K562 (cell line): ENCODE measurements at regions not wholly inside any gene's neighbourhood (a gene's known extent, or its start where the extent isn't known, plus 50 kb on each side); places are given as distances from the start of the nearest gene placed in this dataset.

Experiments used
- ATAC-seq: fragments of 200-7000 bp; cut with Tn5 transposase; 3 replicates; pipeline ENCODE4 v1.9.1; 2020; ENCODE audit warnings: moderate library complexity
- BruUV-seq: library from RNA; stranded (reverse); fragments of 400-500 nt; replicated peaks from 2 replicates; lab custom pipeline; 2021; lab: Mats Ljungman, UMichigan
- CTCF ChIA-PET: fragments of 300-600 bp; formaldehyde crosslinking; extraction: SDS; loops from one replicate; lab custom pipeline; 2021; ENCODE audit warnings: low intra/inter-chr PET ratio; lab: Yijun Ruan, JAX
- POLR2A ChIA-PET: fragments of 300-600, 350-650 bp; sonication (Branson Sonifier 250); formaldehyde crosslinking; extraction: SDS; loops from one replicate; lab custom pipeline; 2021; ENCODE audit warnings: antibody characterized with exemption, inconsistent platforms; lab: Yijun Ruan, JAX
- DNase-seq, 4 experiments: peaks; one replicate each; pipeline versions ENCODE4 v3.0.0 to v3.0.0-alpha.2; 2011 to 2018; ENCODE audit warnings: low spot score in 3 of 4, mixed read lengths in 3 of 4; ENCODE audit errors: extremely low read depth in 1 of 4
- FAIRE-seq: peaks from 2 replicates; lab custom pipeline; 2011; peaks lifted over from hg19 to GRCh38; lab: Jason Lieb, UNC
- H2AFZ ChIP-seq: 2 replicates; pipeline ENCODE4 v1.6.0; 2011; ENCODE audit warnings: low read depth, low read length, control low read depth, inconsistent platforms
- H3K27ac ChIP-seq: fragments of 200-600 bp; 3 replicates; pipeline ENCODE4 v1.8.0; 2011; ENCODE audit warnings: low read depth, mild to moderate bottlenecking, control low read depth, inconsistent platforms, low read length, moderate library complexity, mixed read lengths; ENCODE audit errors: extremely low read depth
- H3K27me3 ChIP-seq, 2 experiments: fragments of 300-600 bp in 1 of 2; 2 replicates in 1 of 2; 3 replicates in 1 of 2; pipeline versions ENCODE4 v1.6.0 to v1.8.0; 2011; ENCODE audit warnings: inconsistent platforms in 2 of 2, low read length in 2 of 2, mild to moderate bottlenecking in 1 of 2, mixed read lengths in 1 of 2, moderate library complexity in 1 of 2; ENCODE audit not compliant: control insufficient read depth in 2 of 2, insufficient read depth in 2 of 2
- H3K36me3 ChIP-seq: fragments of 300-600 bp; 3 replicates; pipeline ENCODE4 v1.8.0; 2011; ENCODE audit warnings: mild to moderate bottlenecking, low read length, inconsistent platforms; ENCODE audit not compliant: control insufficient read depth, insufficient read depth
- H3K4me1 ChIP-seq, 2 experiments: fragments of 200-600 bp in 1 of 2; replicated peaks in 1 of 2; 2 replicates in 1 of 2; 3 replicates in 1 of 2; pipeline versions ENCODE4 v1.5.1 to v1.8.0; 2011; ENCODE audit warnings: inconsistent platforms in 2 of 2, low read length in 2 of 2, mild to moderate bottlenecking in 1 of 2, mixed read lengths in 1 of 2, moderate library complexity in 1 of 2; ENCODE audit not compliant: control insufficient read depth in 2 of 2, insufficient read depth in 2 of 2
- H3K4me2 ChIP-seq: 2 replicates; pipeline ENCODE4 v1.6.1; 2011; ENCODE audit warnings: low read length, control low read depth, inconsistent platforms, mixed read lengths; ENCODE audit not compliant: insufficient read depth
- H3K4me3 ChIP-seq: fragments of 200-600 bp; sonication (generic), shearing (Covaris generic); 2 replicates; pipeline ENCODE4 v1.5.1; 2016; ENCODE audit warnings: control low read depth, inconsistent platforms
- H3K79me2 ChIP-seq: fragments of 200-600 bp; 3 replicates; pipeline ENCODE4 v1.8.0; 2011; ENCODE audit warnings: low read length, inconsistent platforms; ENCODE audit not compliant: control insufficient read depth, insufficient read depth
- H3K9ac ChIP-seq, 2 experiments: 2 replicates each; pipeline versions ENCODE4 v1.6.0 to v1.6.1; 2011; ENCODE audit warnings: low read depth in 2 of 2, low read length in 2 of 2, control low read depth in 1 of 2, inconsistent platforms in 1 of 2, mild to moderate bottlenecking in 1 of 2, mixed read lengths in 1 of 2; ENCODE audit not compliant: insufficient read depth in 1 of 2
- H3K9me1 ChIP-seq: one replicate; pipeline ENCODE4 v1.6.0; 2011; ENCODE audit warnings: inconsistent platforms, mild to moderate bottlenecking, low read length, moderate library complexity; ENCODE audit not compliant: control insufficient read depth, insufficient read depth
- H3K9me3 ChIP-seq: replicated peaks from 2 replicates; pipeline ENCODE4 v1.5.1; 2011; ENCODE audit warnings: low read depth, low read length, inconsistent platforms; ENCODE audit not compliant: control insufficient read depth, insufficient read depth
- H4K20me1 ChIP-seq: replicated peaks from 2 replicates; pipeline ENCODE4 v1.6.1; 2011; ENCODE audit warnings: low read length, inconsistent platforms, mixed read lengths; ENCODE audit not compliant: control insufficient read depth, insufficient read depth
- BRD9 ChIP-seq: fragments of 450-650 bp; IDR thresholded peaks from 2 replicates; pipeline ENCODE4 v1.6.1; 2018; ENCODE audit warnings: low read depth; ENCODE audit not compliant: partially characterized antibody
- HDAC6 ChIP-seq: IDR thresholded peaks from 2 replicates; pipeline ENCODE4 v1.6.1; 2012; ENCODE audit warnings: low read depth, mild to moderate bottlenecking, control low read depth, inconsistent platforms, low read length, moderate library complexity
- PBX2 ChIP-seq, 2 experiments: IDR thresholded peaks in 1 of 2; conservative IDR thresholded peaks in 1 of 2; 2 replicates each; pipeline ENCODE4 v1.6.1; 2016; ENCODE audit warnings: low read depth in 2 of 2, mild to moderate bottlenecking in 1 of 2, missing compliant biosample characterization in 1 of 2, missing genetic modification characterization in 1 of 2, moderate library complexity in 1 of 2
- SP2 ChIP-seq: IDR thresholded peaks from 2 replicates; pipeline ENCODE4 v1.6.1; 2011; ENCODE audit warnings: mild to moderate bottlenecking, low read depth, low read length, moderate library complexity; ENCODE audit not compliant: poor library complexity, severe bottlenecking; ENCODE audit errors: extremely low read depth
- ZNF174 ChIP-seq: fragments of 250-450 bp; sonication (Bioruptor Pico); IDR thresholded peaks from 2 replicates; pipeline ENCODE4 v1.4.0; 2020; ENCODE audit warnings: mild to moderate bottlenecking
- ZNF274 ChIP-seq: IDR thresholded peaks from 2 replicates; pipeline ENCODE4 v1.6.1; 2011; ENCODE audit warnings: low read depth, mild to moderate bottlenecking, low read length, moderate library complexity, borderline replicate concordance
- WGBS: fragments of 100-300 bp; shearing (Covaris generic); methylation state at CpG from one replicate; pipeline ENCODE4 v1.1.6; 2016; ENCODE audit warnings: low coverage, mixed read lengths; ENCODE audit not compliant: insufficient coverage; ENCODE audit errors: missing lambda C conversion rate; 5-methylcytosine and 5-hydroxymethylcytosine counted together
- in situ Hi-C: fragments of 300-500 bp; cut with MboI; formaldehyde crosslinking; loops from 4 replicates; pipeline ENCODE4 v1.15.0; 2018; ENCODE audit warnings: inconsistent platforms, mixed read lengths
- intact Hi-C: fragments of 100-400 bp; cut with micrococcal nuclease; formaldehyde crosslinking; loops from 2 replicates; pipeline ENCODE4 v1.14.2; 2022
- TF ChIP-seq, protein P1 (sequence below): fragments of 450-650 bp; formaldehyde crosslinking; IDR thresholded peaks from 2 replicates; pipeline ENCODE4 v1.4.0; 2022; ENCODE audit warnings: missing genetic modification characterization
- TF ChIP-seq, protein P2 (sequence below), 2 experiments: IDR thresholded peaks; 2 replicates each; pipeline ENCODE4 v1.6.1; 2012; ENCODE audit warnings: improper control_type of control experiment in 2 of 2, low read depth in 2 of 2, low read length in 2 of 2, borderline replicate concordance in 1 of 2
- TF ChIP-seq, protein P3 (sequence below): fragments of 200-800 bp; sonication (Bioruptor generic); IDR thresholded peaks from 2 replicates; pipeline ENCODE4 v1.6.1; 2017; ENCODE audit warnings: missing genetic modification characterization, missing compliant biosample characterization

GRCh38 chr5:40033009-40033408 is 608.2 kb upstream of the DAB2 start (continued):
- TF ChIP-seq, protein P1, sequence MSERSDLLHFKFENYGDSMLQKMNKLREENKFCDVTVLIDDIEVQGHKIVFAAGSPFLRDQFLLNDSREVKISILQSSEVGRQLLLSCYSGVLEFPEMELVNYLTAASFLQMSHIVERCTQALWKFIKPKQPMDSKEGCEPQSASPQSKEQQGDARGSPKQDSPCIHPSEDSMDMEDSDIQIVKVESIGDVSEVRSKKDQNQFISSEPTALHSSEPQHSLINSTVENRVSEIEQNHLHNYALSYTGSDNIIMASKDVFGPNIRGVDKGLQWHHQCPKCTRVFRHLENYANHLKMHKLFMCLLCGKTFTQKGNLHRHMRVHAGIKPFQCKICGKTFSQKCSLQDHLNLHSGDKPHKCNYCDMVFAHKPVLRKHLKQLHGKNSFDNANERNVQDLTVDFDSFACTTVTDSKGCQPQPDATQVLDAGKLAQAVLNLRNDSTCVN: no peak
- no peak for TF ChIP-seq ZNF174 (CRISPR knock-in tag)

GRCh38 chr5:40030661-40031060 is 605.9 kb upstream of the DAB2 start:
- Histone ChIP-seq H3K9ac (no peak overlapping the region), H3K4me1 (no peaks in the 10 kb centered on the region), H2AFZ (no peak overlapping the region), H3K27ac (no peak overlapping the region), H3K4me2 (no peak overlapping the region), H3K27me3 (no peaks in the 10 kb centered on the region), H4K20me1 (no peaks in the 10 kb centered on the region), H3K4me3 (no peak overlapping the region), H3K9me1 (no peaks in the 10 kb centered on the region), H3K79me2 (no peaks in the 10 kb centered on the region), H3K9me3 (no peaks in the 10 kb centered on the region), H3K36me3 (no peaks in the 10 kb centered on the region)
- ChIA-PET CTCF (no interaction called here), POLR2A (no interaction called here)
- FAIRE-seq (no peak), DNase-seq (no peak), ATAC-seq (no peak)
- BruUV-seq: no TSS peak
- in situ Hi-C loops (no loop called here), intact Hi-C loops (no loop called here)
- 2% methylated on average over 2 of the region's 2 CpGs for WGBS
- no peak for TF ChIP-seq ZNF174 (CRISPR knock-in tag)
- no peak for TF ChIP-seq PBX2 (CRISPR knock-in tag; IDR thresholded peaks at IDR 0.05; ENCODE audit: low read depth)
- no peak for TF ChIP-seq PBX2 (tag; conservative IDR thresholded peaks at IDR 0.05; ENCODE audit: low read depth)
- TF ChIP-seq SP2: no peak
- TF ChIP-seq, protein P2, sequence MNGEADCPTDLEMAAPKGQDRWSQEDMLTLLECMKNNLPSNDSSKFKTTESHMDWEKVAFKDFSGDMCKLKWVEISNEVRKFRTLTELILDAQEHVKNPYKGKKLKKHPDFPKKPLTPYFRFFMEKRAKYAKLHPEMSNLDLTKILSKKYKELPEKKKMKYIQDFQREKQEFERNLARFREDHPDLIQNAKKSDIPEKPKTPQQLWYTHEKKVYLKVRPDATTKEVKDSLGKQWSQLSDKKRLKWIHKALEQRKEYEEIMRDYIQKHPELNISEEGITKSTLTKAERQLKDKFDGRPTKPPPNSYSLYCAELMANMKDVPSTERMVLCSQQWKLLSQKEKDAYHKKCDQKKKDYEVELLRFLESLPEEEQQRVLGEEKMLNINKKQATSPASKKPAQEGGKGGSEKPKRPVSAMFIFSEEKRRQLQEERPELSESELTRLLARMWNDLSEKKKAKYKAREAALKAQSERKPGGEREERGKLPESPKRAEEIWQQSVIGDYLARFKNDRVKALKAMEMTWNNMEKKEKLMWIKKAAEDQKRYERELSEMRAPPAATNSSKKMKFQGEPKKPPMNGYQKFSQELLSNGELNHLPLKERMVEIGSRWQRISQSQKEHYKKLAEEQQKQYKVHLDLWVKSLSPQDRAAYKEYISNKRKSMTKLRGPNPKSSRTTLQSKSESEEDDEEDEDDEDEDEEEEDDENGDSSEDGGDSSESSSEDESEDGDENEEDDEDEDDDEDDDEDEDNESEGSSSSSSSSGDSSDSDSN (IDR thresholded peaks at IDR 0.05; ENCODE audit: borderline replicate concordance in 1 of 2, low read depth in 2 of 2, low read length in 2 of 2): no peak
- no peak for TF ChIP-seq HDAC6
- no peak for TF ChIP-seq ZNF274
- TF ChIP-seq BRD9: no peak
- TF ChIP-seq, protein P3, sequence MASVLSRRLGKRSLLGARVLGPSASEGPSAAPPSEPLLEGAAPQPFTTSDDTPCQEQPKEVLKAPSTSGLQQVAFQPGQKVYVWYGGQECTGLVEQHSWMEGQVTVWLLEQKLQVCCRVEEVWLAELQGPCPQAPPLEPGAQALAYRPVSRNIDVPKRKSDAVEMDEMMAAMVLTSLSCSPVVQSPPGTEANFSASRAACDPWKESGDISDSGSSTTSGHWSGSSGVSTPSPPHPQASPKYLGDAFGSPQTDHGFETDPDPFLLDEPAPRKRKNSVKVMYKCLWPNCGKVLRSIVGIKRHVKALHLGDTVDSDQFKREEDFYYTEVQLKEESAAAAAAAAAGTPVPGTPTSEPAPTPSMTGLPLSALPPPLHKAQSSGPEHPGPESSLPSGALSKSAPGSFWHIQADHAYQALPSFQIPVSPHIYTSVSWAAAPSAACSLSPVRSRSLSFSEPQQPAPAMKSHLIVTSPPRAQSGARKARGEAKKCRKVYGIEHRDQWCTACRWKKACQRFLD (CRISPR knock-in tag): no peak
